ENCODE measurements at regions not wholly inside any gene's neighbourhood (a gene's known extent, or its start where the extent isn't known, plus 50 kb on each side); places are given as distances from the start of the nearest gene placed in this dataset.

GRCh38 chr10:106000721-106001120, 1163.8 kb downstream of the SORCS1 start:
- Histone ChIP-seq H3K36me3 (no peaks in the 10 kb centered on the region), H3K4me1 (replicated peaks) (no peaks in the 10 kb centered on the region), H3K27me3 (replicated peaks; ENCODE audit: insufficient read depth) (no peaks in the 10 kb centered on the region), H3K9me3 (no peaks in the 10 kb centered on the region), H3K4me3 (no peak overlapping the region), H3K27ac (no peak overlapping the region)
- intact Hi-C loops (cut with DNase I) = no loop called here
- TF ChIP-seq POLR2A (IDR thresholded peaks at IDR 0.05) (no peak), CTCF (IDR thresholded peaks at IDR 0.05) (no peak), POLR2AphosphoS5 (IDR thresholded peaks at IDR 0.05) (no peak)
- 94% methylated on average over 2 of the region's 2 CpGs for WGBS
- DNase-seq (ENCODE audit: low spot score) = no peak

GRCh38 chr10:105993609-105994008, 1170.9 kb downstream of the SORCS1 start:
- 73% methylated on average over 3 of the region's 3 CpGs for WGBS
- TF ChIP-seq CTCF (IDR thresholded peaks at IDR 0.05) (no peak), POLR2A (IDR thresholded peaks at IDR 0.05) (no peak), POLR2AphosphoS5 (IDR thresholded peaks at IDR 0.05) (no peak)
- intact Hi-C loops (cut with DNase I) = no loop called here

DNA sequence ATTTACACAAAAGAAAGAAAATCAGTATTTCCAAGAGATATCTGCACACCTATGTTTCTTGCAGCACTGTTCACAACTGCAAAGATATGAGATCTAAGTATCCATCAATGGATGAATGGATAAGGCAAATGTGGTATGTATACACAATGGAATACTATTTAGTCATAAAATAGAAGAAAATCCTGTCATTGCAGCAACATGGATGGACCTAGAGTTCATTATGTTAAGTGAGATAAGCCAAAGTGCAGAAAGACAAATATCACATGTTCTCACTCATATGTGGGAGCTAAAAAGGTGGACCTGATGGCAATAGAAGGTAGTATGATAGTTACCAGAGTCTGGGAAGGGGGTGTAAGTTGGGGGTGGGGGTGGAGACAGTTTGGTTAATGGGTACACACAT, 1171.6 kb downstream of the SORCS1 start:
- Histone ChIP-seq H3K27ac (no peak overlapping the region), H3K27me3 (replicated peaks; ENCODE audit: insufficient read depth) (no peaks in the 10 kb centered on the region), H3K36me3 (no peaks in the 10 kb centered on the region), H3K4me3 (no peak overlapping the region), H3K9me3 (no peaks in the 10 kb centered on the region), H3K4me1 (replicated peaks) (no peaks in the 10 kb centered on the region)
- TF ChIP-seq POLR2AphosphoS5 (IDR thresholded peaks at IDR 0.05) = no peak
- TF ChIP-seq CTCF (IDR thresholded peaks at IDR 0.05) = no peak
- no peak for TF ChIP-seq POLR2A (IDR thresholded peaks at IDR 0.05)
- DNase-seq (ENCODE audit: low spot score) = no peak
- intact Hi-C loops (cut with DNase I) = no loop called here

More at GRCh38 chr10:105993609-105994008, 1170.9 kb downstream of the SORCS1 start:
- Histone ChIP-seq H3K36me3 (no peaks in the 10 kb centered on the region), H3K9me3 (no peaks in the 10 kb centered on the region), H3K27me3 (replicated peaks; ENCODE audit: insufficient read depth) (no peaks in the 10 kb centered on the region), H3K4me3 (no peak overlapping the region), H3K27ac (no peak overlapping the region), H3K4me1 (replicated peaks) (no peaks in the 10 kb centered on the region)
- no peak for DNase-seq (ENCODE audit: low spot score)

DNA sequence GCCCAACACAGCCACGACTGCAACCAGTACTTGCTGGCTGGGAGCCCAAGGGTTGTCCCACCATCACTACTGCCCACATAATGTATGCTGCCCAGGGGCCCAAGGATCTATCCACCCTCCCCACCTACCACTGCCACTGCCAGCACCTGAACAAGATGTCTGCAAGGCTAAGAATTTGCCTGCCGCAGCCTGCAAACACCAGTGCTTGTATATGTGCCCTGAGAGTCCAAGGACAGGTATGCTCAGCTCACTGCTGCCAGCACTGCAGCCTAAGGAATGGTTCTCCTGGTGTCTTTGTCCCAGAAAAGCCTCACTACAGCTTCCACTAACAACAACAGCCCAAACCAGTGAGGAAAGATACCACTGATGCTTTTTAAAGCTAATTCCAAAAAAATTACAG, 1174.0 kb downstream of the SORCS1 start:
- Histone ChIP-seq H3K27ac (no peak overlapping the region), H3K4me1 (replicated peaks) (no peaks in the 10 kb centered on the region), H3K4me3 (no peak overlapping the region), H3K27me3 (replicated peaks; ENCODE audit: insufficient read depth) (no peaks in the 10 kb centered on the region), H3K9me3 (no peaks in the 10 kb centered on the region), H3K36me3 (no peaks in the 10 kb centered on the region)
- intact Hi-C loops (cut with DNase I) = no loop called here
- TF ChIP-seq CTCF (IDR thresholded peaks at IDR 0.05) (no peak), POLR2AphosphoS5 (IDR thresholded peaks at IDR 0.05) (no peak), POLR2A (IDR thresholded peaks at IDR 0.05) (no peak)
- no peak for DNase-seq (ENCODE audit: low spot score)
- WGBS = 85% methylated on average over 2 of the region's 2 CpGs

DNA sequence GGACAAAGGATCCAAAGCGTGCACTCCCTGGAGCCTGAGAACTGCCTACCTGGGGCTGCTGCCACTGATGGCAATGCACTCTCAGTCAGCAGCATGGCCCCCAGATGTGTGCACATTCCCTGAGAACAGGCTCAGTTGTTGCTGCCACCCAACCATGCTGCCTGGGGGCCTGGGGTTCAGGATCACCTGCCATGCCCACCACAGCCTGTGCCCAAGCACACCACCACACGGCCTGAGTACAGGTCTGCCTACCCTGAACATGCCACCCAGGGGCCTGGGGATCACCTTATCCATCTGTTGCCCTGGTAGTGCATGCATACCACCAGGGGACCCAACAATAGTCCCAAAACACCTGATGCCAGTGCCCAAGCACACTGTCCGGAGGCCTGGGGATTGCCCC, 1174.5 kb downstream of the SORCS1 start:
- no peak for TF ChIP-seq POLR2A (IDR thresholded peaks at IDR 0.05)
- no peak for TF ChIP-seq CTCF (IDR thresholded peaks at IDR 0.05)
- intact Hi-C loops (cut with DNase I) = no loop called here
- no peak overlapping the region for H3K4me3 ChIP-seq
- no peaks in the 10 kb centered on the region for H3K27me3 ChIP-seq (replicated peaks; ENCODE audit: insufficient read depth)
- WGBS = 92% methylated on average over 2 of the region's 3 CpGs
- no peak for DNase-seq (ENCODE audit: low spot score)
- no peaks in the 10 kb centered on the region for H3K4me1 ChIP-seq (replicated peaks)
- no peaks in the 10 kb centered on the region for H3K9me3 ChIP-seq
- no peaks in the 10 kb centered on the region for H3K36me3 ChIP-seq
- no peak overlapping the region for H3K27ac ChIP-seq
